ENCODE measurements at regions not wholly inside any gene's neighbourhood (a gene's known extent, or its start where the extent isn't known, plus 50 kb on each side); places are given as distances from the start of the nearest gene placed in this dataset.

- TF ChIP-seq CTCF (IDR thresholded peaks at IDR 0.05) = no peak
- TF ChIP-seq POLR2A (IDR thresholded peaks at IDR 0.05) = no peak
- TF ChIP-seq EP300 (IDR thresholded peaks at IDR 0.05) = no peak
- no peak for TF ChIP-seq POLR2AphosphoS5 (IDR thresholded peaks at IDR 0.05)
Measured at GRCh38 chr16:86337581-86338402, 172.5 kb upstream of the FOXF1 start.
